HUES48 (cell line): ENCODE measurements at regions not wholly inside any gene's neighbourhood (a gene's known extent, or its start where the extent isn't known, plus 50 kb on each side); places are given as distances from the start of the nearest gene placed in this dataset.

Experiments used
- H3K27ac ChIP-seq: one replicate; pipeline ENCODE4 v1.7.0; 2013; ENCODE audit warnings: low read depth, low read length, inconsistent platforms
- H3K27me3 ChIP-seq: 2 replicates; pipeline ENCODE4 v1.6.1; 2013; ENCODE audit warnings: mild to moderate bottlenecking, low read length; ENCODE audit not compliant: control insufficient read depth, insufficient read depth
- H3K36me3 ChIP-seq: 2 replicates; pipeline ENCODE4 v1.6.1; 2013; ENCODE audit warnings: low read length; ENCODE audit not compliant: control insufficient read depth, insufficient read depth
- H3K4me1 ChIP-seq: 2 replicates; pipeline ENCODE4 v1.6.1; 2013; ENCODE audit warnings: mild to moderate bottlenecking, low read length; ENCODE audit not compliant: control insufficient read depth, insufficient read depth
- H3K4me3 ChIP-seq: 2 replicates; pipeline ENCODE4 v1.5.1; 2013; ENCODE audit warnings: mild to moderate bottlenecking, low read depth, low read length
- H3K9ac ChIP-seq: 2 replicates; pipeline ENCODE4 v1.6.1; 2013; ENCODE audit warnings: mild to moderate bottlenecking, low read depth, low read length, moderate library complexity
- H3K9me3 ChIP-seq: 2 replicates; pipeline ENCODE4 v1.6.1; 2013; ENCODE audit warnings: low read length; ENCODE audit not compliant: control insufficient read depth, insufficient read depth

- H3K9me3 ChIP-seq: no peaks in the 10 kb centered on the region
Observed at GRCh38 chr13:112200200-112200599, 133.3 kb downstream of the SOX1 start.

GRCh38 chr13:112202266-112202665 lies 135.3 kb downstream of the SOX1 start:
- Histone ChIP-seq H3K9me3 (no peaks in the 10 kb centered on the region), H3K4me1 (peaks cover 15% of the 10 kb centered on the region), H3K27me3 (peaks cover 49% of the 10 kb centered on the region), H3K36me3 (no peaks in the 10 kb centered on the region), H3K9ac (no peak overlapping the region), H3K27ac (no peak overlapping the region), H3K4me3 (no peak overlapping the region)

More at GRCh38 chr13:112200200-112200599, 133.3 kb downstream of the SOX1 start:
- H3K9ac ChIP-seq: no peak overlapping the region
- H3K4me1 ChIP-seq: peaks cover 4% of the 10 kb centered on the region
- H3K36me3 ChIP-seq: no peaks in the 10 kb centered on the region
- peaks cover 29% of the 10 kb centered on the region for H3K27me3 ChIP-seq
- no peak overlapping the region for H3K27ac ChIP-seq
- no peak overlapping the region for H3K4me3 ChIP-seq

GRCh38 chr13:112202966-112203365 lies 136.0 kb downstream of the SOX1 start:
- Histone ChIP-seq H3K9ac (no peak overlapping the region), H3K27me3 (peaks cover 56% of the 10 kb centered on the region), H3K9me3 (no peaks in the 10 kb centered on the region)

GRCh38 chr13:112203614-112204013 lies 136.7 kb downstream of the SOX1 start:
- Histone ChIP-seq H3K27me3 (peaks cover 61% of the 10 kb centered on the region), H3K27ac (no peak overlapping the region), H3K36me3 (no peaks in the 10 kb centered on the region), H3K4me3 (no peak overlapping the region), H3K9me3 (no peaks in the 10 kb centered on the region), H3K9ac (no peak overlapping the region), H3K4me1 (peaks cover 15% of the 10 kb centered on the region)

More at GRCh38 chr13:112202966-112203365, 136.0 kb downstream of the SOX1 start:
- Histone ChIP-seq H3K4me3 (no peak overlapping the region), H3K36me3 (no peaks in the 10 kb centered on the region), H3K27ac (no peak overlapping the region), H3K4me1 (peaks cover 15% of the 10 kb centered on the region)

GRCh38 chr13:112204346-112205327 lies 137.7 kb downstream of the SOX1 start:
- Histone ChIP-seq H3K9ac (no peak overlapping the region), H3K36me3 (no peaks in the 10 kb centered on the region), H3K4me3 (peak overlapping the region; percentile 56), H3K27ac (peak overlapping the region; percentile 16), H3K9me3 (no peaks in the 10 kb centered on the region), H3K4me1 (peaks cover 15% of the 10 kb centered on the region), H3K27me3 (peaks cover 61% of the 10 kb centered on the region)

- no peak overlapping the region for H3K27ac ChIP-seq
- no peak overlapping the region for H3K4me3 ChIP-seq
- H3K36me3 ChIP-seq: no peaks in the 10 kb centered on the region
- no peak overlapping the region for H3K9ac ChIP-seq
- H3K4me1 ChIP-seq: peaks cover 15% of the 10 kb centered on the region
- no peaks in the 10 kb centered on the region for H3K9me3 ChIP-seq
- peaks cover 61% of the 10 kb centered on the region for H3K27me3 ChIP-seq
Observed at GRCh38 chr13:112205990-112206389, 139.0 kb downstream of the SOX1 start.

GRCh38 chr13:112207129-112207528 lies 140.2 kb downstream of the SOX1 start:
- H3K27me3 ChIP-seq: peaks cover 61% of the 10 kb centered on the region

GRCh38 chr13:112208656-112209055 lies 141.7 kb downstream of the SOX1 start:
- Histone ChIP-seq H3K27me3 (peaks cover 48% of the 10 kb centered on the region), H3K9me3 (no peaks in the 10 kb centered on the region), H3K27ac (no peak overlapping the region)

More at GRCh38 chr13:112207129-112207528, 140.2 kb downstream of the SOX1 start:
- Histone ChIP-seq H3K36me3 (no peaks in the 10 kb centered on the region), H3K9me3 (no peaks in the 10 kb centered on the region), H3K4me3 (no peak overlapping the region), H3K9ac (no peak overlapping the region), H3K27ac (no peak overlapping the region), H3K4me1 (peaks cover 15% of the 10 kb centered on the region)

GRCh38 chr13:112209266-112209665 lies 142.3 kb downstream of the SOX1 start:
- Histone ChIP-seq H3K27ac (no peak overlapping the region), H3K27me3 (peaks cover 42% of the 10 kb centered on the region), H3K9ac (no peak overlapping the region), H3K9me3 (no peaks in the 10 kb centered on the region), H3K4me3 (no peak overlapping the region), H3K4me1 (peaks cover 15% of the 10 kb centered on the region), H3K36me3 (no peaks in the 10 kb centered on the region)

More at GRCh38 chr13:112208656-112209055, 141.7 kb downstream of the SOX1 start:
- Histone ChIP-seq H3K4me3 (no peak overlapping the region), H3K36me3 (no peaks in the 10 kb centered on the region), H3K9ac (no peak overlapping the region), H3K4me1 (peaks cover 15% of the 10 kb centered on the region)

- H3K9me3 ChIP-seq: no peaks in the 10 kb centered on the region
- H3K4me3 ChIP-seq: no peak overlapping the region
- H3K4me1 ChIP-seq: peaks cover 15% of the 10 kb centered on the region
- H3K36me3 ChIP-seq: no peaks in the 10 kb centered on the region
- H3K27ac ChIP-seq: no peak overlapping the region
- H3K27me3 ChIP-seq: peaks cover 38% of the 10 kb centered on the region
- H3K9ac ChIP-seq: no peak overlapping the region
Observed at GRCh38 chr13:112209711-112210110, 142.8 kb downstream of the SOX1 start.

- Histone ChIP-seq H3K27me3 (peaks cover 31% of the 10 kb centered on the region), H3K36me3 (no peaks in the 10 kb centered on the region), H3K9me3 (no peaks in the 10 kb centered on the region), H3K4me3 (no peak overlapping the region), H3K9ac (no peak overlapping the region), H3K27ac (no peak overlapping the region), H3K4me1 (peaks cover 9% of the 10 kb centered on the region)
Observed at GRCh38 chr13:112210371-112210770, 143.4 kb downstream of the SOX1 start.
